ENCODE measurements at regions not wholly inside any gene's neighbourhood (a gene's known extent, or its start where the extent isn't known, plus 50 kb on each side); places are given as distances from the start of the nearest gene placed in this dataset.

GRCh38 chr7:130899071-130899560 is 165.1 kb upstream of the KLF14 start:
- DNase-seq = no peak

GRCh38 chr7:130899638-130900401 is 165.8 kb upstream of the KLF14 start:
- no peak for DNase-seq

- no peak for DNase-seq
Observed at GRCh38 chr7:130900471-130901076, 166.6 kb upstream of the KLF14 start.

- no peak for DNase-seq
Observed at GRCh38 chr7:130901209-130901783, 167.3 kb upstream of the KLF14 start.

GRCh38 chr7:130902755-130903357 is 168.8 kb upstream of the KLF14 start:
- DNase-seq = no peak

- peak; percentile 50 for DNase-seq
Observed at GRCh38 chr7:130903358-130903974, 169.5 kb upstream of the KLF14 start.

- no peak for DNase-seq
Observed at GRCh38 chr7:130904031-130904757, 170.2 kb upstream of the KLF14 start.

GRCh38 chr7:130904792-130905191 is 170.8 kb upstream of the KLF14 start:
- DNase-seq = no peak

- DNase-seq = no peak
Observed at GRCh38 chr7:130906575-130906974, 172.6 kb upstream of the KLF14 start.

- no peak for DNase-seq
Observed at GRCh38 chr7:130907439-130907838, 173.4 kb upstream of the KLF14 start.

GRCh38 chr7:130908345-130909160 is 174.5 kb upstream of the KLF14 start:
- DNase-seq = no peak

GRCh38 chr7:130909161-130909836 is 175.3 kb upstream of the KLF14 start:
- DNase-seq = no peak

GRCh38 chr7:130909881-130910672 is 176.1 kb upstream of the KLF14 start:
- no peak for DNase-seq

GRCh38 chr7:130910949-130911944 is 177.2 kb upstream of the KLF14 start:
- DNase-seq = no peak

GRCh38 chr7:130912082-130912861 is 178.3 kb upstream of the KLF14 start:
- DNase-seq = peak; percentile 52

GRCh38 chr7:130912862-130913638 is 179.0 kb upstream of the KLF14 start:
- DNase-seq = peak; percentile 91
